Hematopoietic multipotent progenitor cell treated with erythropoietin and hydrocortisone succinate and interleukin-3 and kit ligand, for 15 days (in vitro differentiated cells): ENCODE measurements at regions not wholly inside any gene's neighbourhood (a gene's known extent, or its start where the extent isn't known, plus 50 kb on each side); places are given as distances from the start of the nearest gene placed in this dataset.

Experiments
- DNase-seq: peaks from one replicate; pipeline ENCODE4 v3.0.0-alpha.2; 2015; ENCODE audit warnings: low spot score

- no peak for DNase-seq
Observed at GRCh38 chr2:217297096-217297495, 437.2 kb upstream of the TNP1 start.

GRCh38 chr2:217294818-217295217 is 435.0 kb upstream of the TNP1 start:
- DNase-seq = no peak

GRCh38 chr2:217294211-217294610 is 434.3 kb upstream of the TNP1 start:
- no peak for DNase-seq

- no peak for DNase-seq
Observed at GRCh38 chr2:217293607-217294006, 433.7 kb upstream of the TNP1 start.

- no peak for DNase-seq
Observed at GRCh38 chr2:217293046-217293445, 433.2 kb upstream of the TNP1 start.

GRCh38 chr2:217291259-217291658 is 431.4 kb upstream of the TNP1 start:
- DNase-seq = no peak

GRCh38 chr2:217290467-217290866 is 430.6 kb upstream of the TNP1 start:
- no peak for DNase-seq

- DNase-seq = peak; percentile 15
Observed at GRCh38 chr2:217289907-217290280, 430.0 kb upstream of the TNP1 start.

GRCh38 chr2:217289177-217289906 is 429.5 kb upstream of the TNP1 start:
- peak; percentile 27 for DNase-seq

GRCh38 chr2:217288472-217289063 is 428.7 kb upstream of the TNP1 start:
- DNase-seq = no peak

- DNase-seq = no peak
Observed at GRCh38 chr2:217286833-217287232, 427.0 kb upstream of the TNP1 start.

- no peak for DNase-seq
Observed at GRCh38 chr2:217285926-217286325, 426.1 kb upstream of the TNP1 start.

- DNase-seq = no peak
Observed at GRCh38 chr2:217283460-217283859, 423.6 kb upstream of the TNP1 start.

GRCh38 chr2:217282531-217282930 is 422.7 kb upstream of the TNP1 start:
- no peak for DNase-seq

- DNase-seq = no peak
Observed at GRCh38 chr2:217279556-217279955, 419.7 kb upstream of the TNP1 start.

- no peak for DNase-seq
Observed at GRCh38 chr2:217279140-217279539, 419.3 kb upstream of the TNP1 start.

- no peak for DNase-seq
Observed at GRCh38 chr2:217277646-217278398, 418.0 kb upstream of the TNP1 start.

GRCh38 chr2:217276433-217276832 is 416.6 kb upstream of the TNP1 start:
- no peak for DNase-seq

GRCh38 chr2:217275091-217275490 is 415.2 kb upstream of the TNP1 start:
- no peak for DNase-seq

- DNase-seq = no peak
Observed at GRCh38 chr2:217274578-217274977, 414.7 kb upstream of the TNP1 start.

- no peak for DNase-seq
Observed at GRCh38 chr2:217273851-217274250, 414.0 kb upstream of the TNP1 start.

GRCh38 chr2:217273162-217273561 is 413.3 kb upstream of the TNP1 start:
- no peak for DNase-seq

- no peak for DNase-seq
Observed at GRCh38 chr2:217271813-217272212, 411.9 kb upstream of the TNP1 start.
